SW480 (cell line): ENCODE measurements at regions not wholly inside any gene's neighbourhood (a gene's known extent, or its start where the extent isn't known, plus 50 kb on each side); places are given as distances from the start of the nearest gene placed in this dataset.

Experiments used
- DNase-seq: peaks from one replicate; pipeline ENCODE4 v3.0.0-alpha.2; 2016; ENCODE audit warnings: low spot score

DNA sequence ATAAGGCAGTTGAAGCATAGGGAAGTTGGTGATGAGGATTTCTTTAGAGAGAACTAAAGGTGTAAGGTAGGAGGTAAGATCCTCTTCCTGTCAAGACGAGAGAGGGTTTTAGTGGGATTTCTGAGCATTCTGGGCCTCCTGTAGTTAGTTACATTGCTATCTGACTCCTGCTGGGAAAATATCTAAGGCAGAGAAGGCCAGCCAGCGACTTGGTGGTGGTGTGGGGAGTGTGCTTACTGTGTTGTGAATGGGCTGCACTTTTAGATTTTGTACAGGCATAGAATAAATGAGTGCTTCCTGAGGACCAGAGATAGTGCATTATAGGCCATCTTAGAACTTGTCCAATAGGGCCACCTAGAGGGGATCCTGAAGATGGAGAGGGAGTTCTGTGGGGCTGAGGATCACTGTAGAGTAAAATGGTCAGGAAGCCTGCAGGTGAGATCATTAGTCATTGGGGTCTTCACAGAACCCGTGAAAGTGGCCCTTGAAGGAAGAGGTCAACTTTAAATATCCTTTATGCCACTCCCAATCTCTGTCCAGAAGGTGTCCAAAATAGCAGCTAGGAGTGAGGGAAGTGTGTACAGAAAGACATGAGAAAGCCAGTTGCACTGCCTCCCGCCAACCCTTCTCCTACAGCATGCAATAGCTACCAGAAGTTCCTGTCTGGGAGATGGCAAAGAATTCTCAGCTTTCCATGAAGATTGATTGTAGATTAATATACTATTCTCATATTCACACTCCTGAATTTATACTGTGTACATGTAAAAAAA, 266.6 kb downstream of the POLR1F start:
- peak; percentile 63 for DNase-seq

DNA sequence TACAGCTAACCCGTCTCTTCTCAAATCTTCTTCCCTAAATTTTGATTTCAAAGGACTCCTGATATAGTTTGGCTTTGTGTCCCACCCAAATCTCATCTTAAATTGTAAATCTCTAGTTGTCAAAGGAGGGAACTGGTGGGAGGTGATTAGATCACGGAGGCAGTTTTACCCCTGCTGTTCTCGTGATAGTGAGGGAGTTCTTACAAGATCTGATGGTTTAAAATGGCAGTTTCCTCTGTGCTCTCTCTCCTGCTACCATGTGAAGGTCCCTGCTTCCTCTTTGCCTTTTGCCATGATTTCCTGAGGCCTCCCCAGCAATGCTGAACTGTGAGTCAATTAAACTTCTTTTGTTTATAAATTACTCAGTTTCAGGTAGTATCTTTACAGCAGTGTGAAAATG, 269.3 kb downstream of the POLR1F start:
- no peak for DNase-seq

DNA sequence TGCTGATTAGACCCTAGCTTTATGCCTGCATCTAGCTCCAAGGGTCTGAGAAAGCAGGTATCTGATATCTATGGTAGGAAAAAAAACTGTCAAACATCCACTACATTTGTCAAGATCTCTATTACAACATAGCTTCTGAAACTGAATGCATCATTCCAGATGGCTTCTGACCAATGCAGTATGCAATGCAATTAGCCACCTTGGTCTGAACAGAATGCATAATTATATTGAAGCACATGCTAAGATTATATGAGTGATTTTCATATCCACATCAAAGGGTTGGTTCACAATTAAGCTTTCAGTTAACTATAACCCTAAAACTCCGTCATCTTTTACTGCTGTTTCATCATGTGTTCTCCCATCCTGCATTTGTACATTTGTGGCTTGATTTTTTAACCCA, 271.4 kb downstream of the POLR1F start:
- peak; percentile 81 for DNase-seq

DNA sequence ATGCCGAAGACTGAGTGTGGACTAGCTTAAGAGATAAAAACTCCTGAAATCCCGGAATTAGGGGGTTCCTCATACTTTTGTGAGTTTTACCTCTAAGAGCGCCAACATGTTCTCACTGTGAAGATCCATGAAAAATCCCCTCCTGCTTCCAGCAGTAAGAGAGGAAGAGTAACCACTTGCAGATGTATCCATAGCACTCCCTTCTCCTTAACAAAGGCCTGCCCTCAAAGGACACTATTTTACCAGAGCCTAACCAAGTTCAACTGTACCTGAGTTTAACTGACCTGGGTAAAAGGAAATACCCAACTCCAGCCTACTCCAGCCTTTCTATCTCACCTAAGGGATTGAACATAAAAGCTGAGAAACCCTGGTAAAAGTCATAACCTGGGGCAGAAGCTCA, 280.9 kb downstream of the POLR1F start:
- no peak for DNase-seq

DNA sequence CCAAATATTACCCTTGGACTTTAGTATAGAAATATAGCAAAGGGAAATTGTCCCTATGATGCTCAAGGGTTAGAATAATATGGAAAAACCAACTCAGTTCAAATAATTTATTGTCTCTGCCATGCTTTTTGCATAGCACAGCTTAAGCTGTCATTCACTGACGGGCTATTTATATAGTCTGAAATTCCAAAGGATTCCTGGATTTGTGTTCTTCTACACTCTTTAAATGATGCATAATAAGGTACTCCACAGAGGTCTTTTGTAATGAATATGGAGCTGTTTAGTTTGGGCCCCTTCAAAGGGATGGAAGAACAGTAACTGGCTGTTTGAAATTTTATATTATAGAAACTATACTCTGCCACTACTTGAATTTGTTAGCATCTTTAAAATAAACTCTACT, 276.6 kb upstream of the FERD3L start:
- DNase-seq, result no peak

DNA sequence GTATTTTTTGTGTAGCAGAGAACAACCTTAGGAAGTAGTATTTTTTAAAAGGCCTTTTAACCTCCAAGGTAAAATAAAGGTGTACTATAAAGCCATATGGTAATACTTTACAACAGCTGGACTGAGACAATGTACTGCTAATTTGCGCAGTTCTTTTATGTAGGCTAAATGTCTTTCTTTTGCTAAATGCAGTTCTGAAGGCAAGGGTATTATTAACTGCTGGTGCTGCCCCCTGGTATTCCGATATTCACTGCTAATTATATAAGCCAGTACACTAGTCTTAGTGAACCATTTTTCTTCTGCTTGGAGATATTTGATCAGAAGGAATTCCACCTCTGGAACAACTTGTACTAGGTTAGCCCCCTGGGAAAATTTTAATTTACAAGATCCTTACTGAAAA, 272.0 kb upstream of the FERD3L start:
- no peak for DNase-seq

DNA sequence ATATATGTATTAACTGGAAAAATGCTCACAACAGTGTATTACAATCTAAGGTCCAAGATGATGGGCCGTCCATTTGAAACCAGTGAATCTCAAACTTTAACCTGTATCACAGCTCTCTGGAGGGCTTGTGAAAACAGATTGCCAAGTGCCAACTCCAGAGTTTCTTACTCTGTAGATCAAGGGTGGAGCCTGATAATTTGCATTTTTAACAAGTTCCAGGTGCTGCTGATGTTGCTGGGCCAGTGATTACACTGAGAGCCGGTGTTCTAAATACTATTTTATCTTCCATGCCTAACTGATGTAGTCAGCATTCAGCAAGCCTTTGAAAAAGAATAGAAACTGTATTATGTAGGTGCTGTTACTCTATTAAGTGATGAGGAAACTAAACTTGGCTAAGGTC, 269.9 kb upstream of the FERD3L start:
- DNase-seq, result no peak

DNA sequence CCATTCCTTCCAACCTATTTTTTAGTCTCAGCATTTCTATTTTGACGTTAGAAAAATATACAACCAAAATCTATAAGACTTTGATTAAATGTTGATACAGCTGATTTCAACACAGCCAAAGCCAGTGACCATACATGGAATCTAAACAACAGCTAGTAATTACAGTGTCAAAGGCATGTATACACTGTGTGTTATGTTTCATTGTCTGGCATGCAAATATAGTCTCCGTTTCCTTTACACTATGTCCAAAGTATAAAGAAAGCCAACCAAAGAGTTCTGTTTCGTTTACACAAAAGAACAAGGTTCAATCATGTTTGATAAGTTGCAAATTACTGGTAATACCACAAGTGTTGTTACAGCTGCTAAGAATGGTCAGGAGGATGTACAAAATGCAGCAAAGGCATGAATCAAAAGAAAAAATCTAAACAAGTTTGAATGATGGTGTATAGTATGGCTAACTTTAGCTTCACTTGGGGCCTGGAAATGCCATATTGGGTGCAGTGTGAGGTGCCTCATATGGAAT, 268.3 kb upstream of the FERD3L start:
- no peak for DNase-seq

DNA sequence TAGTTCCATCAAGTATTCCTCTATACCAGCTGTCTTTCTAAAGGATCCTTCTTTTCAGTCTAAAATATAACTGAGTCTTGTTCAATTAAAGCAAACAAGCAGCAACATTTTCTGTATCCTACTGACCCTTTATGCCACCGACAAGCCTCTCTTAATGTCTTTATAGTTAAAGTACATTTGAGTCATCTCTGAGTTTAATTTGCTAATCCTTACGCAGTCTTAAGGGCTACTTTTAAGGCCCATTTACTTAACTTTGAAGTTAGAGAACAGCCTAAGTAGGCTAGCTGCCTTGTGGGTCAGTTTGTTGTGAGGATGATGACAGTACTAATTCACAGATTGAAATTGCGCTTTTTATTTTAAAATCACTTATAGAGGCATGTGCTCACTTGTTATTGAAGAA, 265.5 kb upstream of the FERD3L start:
- no peak for DNase-seq

DNA sequence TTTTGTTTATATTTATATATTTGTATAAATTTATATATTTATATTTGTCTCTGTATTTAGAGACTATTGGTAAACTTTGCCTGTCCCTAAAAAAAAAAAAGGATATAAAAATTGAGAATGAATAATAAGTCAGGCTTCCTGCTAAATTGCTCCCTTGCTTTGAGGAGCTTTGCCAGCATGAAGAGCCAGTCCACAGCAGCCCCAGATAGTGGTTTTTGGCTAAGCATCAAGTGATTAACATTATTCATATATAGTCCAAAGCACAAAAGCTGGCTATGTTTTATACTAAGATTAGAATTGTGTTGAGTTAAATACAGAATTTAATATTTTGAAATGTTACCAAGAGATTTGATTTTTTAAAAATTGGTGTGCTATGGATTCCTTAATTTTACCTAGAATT, 264.9 kb upstream of the FERD3L start:
- no peak for DNase-seq

DNA sequence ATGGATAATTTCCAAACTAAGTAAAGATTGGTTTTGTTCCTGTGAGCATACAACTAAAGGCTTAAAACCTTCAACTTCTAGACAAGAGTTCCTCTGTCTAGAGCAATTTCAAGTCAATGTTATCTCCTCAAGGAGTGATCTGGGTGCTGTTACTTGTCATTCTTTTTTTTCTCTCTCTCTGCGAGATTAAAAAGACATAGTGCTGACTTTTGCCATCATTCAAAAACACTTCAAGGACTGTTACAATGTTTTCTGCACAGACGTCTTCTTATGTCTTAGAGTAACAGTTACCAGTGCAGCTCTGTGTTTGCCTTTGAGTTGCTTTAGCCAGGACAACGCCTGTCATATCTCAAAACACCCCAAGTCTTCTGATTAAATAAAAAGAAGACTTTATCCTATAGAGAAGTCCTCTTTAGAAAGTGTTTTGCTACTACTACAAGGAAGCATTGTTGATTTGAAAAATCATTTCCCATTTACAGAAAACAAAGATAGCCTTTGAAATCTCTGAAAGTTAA, 263.5 kb upstream of the FERD3L start:
- no peak for DNase-seq

DNA sequence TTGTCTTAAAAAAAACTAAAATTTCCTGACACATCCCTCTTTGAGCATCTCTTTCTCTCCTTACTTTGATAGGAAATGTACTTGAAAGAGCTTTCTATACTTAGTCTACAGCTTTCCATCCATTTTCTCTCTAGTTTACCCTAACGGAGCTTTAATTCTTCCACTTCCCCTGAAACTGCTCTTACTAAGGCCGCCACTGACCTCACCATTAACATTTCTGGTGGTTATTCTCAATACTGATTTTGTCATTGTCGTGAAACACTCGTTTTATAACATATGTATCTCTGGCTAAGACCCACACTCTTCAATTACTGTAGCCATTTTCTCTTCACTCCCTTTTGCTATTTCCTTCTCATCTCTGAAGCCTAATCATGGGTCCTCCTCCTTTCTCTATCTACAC, 262.0 kb upstream of the FERD3L start:
- DNase-seq, result no peak

DNA sequence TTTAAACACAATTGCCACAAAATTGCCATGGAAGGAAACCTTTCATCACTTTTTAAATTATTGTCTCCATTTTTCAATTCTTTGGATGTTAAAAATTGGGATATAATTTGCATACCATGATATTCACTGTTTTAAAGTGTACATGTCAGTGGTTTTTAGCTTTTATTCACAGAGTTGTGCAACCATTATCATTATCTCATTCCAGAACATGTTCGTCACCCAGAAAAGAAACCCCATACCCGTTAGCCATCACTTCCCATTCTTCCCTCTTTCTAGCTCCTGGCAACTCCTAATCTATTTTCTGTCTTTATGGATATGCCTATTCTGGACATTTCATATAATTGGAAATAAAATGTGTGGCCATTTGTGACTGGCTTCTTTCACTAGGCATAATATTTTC, 260.3 kb upstream of the FERD3L start:
- DNase-seq, result no peak

DNA sequence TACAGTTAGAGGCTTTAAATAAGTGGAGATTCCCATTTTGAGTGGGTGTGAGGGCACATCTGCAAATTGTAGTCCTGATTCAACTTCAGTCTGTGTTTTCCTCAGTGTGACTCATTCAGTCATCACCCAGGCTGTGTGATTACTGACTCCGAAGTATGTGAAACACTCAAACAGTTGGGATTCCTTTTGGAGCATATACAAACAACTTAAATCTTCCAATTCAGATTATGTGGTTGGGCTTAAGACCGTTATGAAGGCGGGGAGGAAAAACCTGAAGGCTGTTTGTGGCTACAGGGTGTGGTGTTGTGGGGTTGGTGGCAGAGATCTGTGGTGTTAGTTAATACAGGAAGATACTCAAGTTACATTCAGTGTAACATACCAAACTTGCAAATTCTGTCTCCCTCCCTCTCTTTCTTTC, 259.7 kb upstream of the FERD3L start:
- DNase-seq, result peak; percentile 88

DNA sequence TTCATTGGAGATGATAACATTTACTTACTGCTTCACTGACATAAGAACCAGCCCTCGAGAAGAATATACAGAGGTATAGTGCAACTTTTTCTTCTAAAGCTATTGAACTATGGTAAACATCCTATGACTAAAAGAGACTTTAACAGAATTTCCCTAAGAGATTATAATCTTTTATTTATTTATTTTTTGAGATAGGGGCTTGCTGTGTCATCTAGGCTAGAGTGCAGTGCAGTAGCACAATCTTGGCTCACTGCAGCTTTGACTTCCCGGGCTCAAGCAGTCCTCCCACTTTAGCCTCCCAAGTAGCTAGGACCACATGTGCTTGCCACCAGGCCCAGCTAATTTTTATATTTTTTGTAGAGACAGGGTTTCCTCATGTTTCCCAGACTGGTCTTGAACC, 258.5 kb upstream of the FERD3L start:
- DNase-seq, result no peak

DNA sequence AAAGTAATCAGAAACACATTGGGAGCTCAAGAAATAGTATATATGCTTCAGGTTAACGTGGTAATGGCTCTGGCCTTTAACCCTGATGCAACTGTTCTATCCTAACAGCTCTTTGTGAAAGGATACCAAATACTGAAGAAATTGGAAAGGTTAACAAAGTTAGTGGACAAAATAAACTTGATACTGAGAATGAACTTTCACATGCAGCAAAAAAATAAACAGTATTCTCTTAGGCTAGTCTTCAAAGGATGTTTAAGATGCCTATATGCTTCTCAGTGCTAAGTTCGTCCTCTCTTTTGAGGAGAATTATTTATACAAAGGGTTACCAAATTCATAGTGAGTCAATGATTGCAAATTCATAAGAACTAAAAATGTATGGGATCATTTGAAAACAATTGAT, 256.2 kb upstream of the FERD3L start:
- no peak for DNase-seq

DNA sequence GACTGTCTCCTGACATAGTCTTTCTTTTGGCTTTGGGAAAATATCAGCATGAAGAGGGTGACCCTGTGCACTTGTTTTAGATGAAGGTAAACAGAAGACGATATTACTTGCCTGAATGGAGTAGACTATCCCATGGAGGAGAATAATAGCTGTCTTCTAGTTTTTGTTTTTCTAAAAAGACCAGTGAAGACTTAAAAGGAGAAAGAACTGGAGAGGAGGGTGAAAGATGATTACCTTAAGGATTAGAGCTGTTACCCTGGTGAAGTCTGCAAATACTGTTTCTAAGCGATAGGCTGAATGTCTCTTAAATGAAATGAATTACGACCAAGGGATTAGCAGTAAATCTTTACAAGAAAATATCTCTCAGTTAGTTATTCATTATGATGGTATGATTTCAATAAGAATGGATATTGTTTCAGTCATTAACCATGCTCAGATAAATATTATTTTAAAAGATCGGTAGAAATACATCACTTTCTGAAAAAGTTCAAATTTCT, 255.6 kb upstream of the FERD3L start:
- DNase-seq, result no peak

DNA sequence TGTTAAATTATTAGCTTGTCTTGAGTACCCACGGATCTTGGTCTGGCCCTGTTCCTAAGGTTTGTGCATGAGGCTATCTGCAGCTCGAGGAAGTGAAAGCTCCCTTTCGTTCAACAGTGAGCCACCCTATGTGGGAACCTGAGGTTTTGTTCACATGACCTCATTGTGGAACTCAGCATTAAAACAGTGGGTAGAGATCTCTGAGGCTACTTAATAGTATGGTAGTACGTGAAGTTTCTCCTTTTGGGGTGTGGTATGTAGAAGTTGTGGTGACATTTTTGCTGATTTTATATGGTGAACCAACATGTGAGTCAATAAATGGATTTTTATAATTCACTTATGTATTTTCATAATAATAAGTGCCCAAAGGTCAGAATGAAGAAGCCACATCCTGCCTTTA, 252.7 kb upstream of the FERD3L start:
- DNase-seq, result peak; percentile 12

DNA sequence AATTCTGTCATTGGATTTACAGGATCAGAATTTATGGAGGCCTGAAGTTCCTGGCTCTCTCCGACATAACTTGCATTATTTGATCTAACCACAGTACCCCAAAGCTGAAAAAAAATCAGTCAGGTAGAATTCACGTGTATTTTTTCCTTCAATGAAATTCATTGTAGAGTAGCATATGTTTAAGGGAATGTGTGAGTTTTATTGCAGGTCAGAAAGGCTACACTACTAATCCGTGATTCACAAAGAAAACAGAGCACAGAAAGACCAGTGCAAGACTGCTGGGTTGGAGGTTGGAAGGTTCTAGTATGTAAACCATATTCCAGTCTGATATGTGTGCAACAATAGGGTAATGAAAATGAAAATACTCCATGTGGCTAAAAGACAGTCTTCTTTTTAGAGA, 247.0 kb upstream of the FERD3L start:
- peak; percentile 60 for DNase-seq

DNA sequence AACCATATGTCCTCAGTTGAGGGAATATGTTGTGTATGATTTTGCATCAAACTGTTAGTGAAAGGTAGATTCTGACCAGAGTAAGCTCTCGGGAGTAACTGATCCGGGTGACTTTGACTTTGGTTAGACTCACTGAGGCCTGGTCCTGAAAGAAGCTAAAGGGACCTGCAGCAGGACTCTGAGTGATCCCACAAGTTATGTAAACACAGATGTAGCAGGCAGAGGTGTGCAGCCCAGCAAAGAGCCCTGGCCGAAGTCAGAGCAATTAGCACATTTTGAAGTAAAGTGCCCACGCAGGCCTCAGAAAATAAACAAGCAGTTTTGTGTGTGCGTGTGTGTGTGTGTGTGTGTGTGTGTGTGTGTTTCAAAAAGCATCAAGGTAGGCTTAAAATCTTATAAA, 245.6 kb upstream of the FERD3L start:
- DNase-seq, result peak; percentile 26

DNA sequence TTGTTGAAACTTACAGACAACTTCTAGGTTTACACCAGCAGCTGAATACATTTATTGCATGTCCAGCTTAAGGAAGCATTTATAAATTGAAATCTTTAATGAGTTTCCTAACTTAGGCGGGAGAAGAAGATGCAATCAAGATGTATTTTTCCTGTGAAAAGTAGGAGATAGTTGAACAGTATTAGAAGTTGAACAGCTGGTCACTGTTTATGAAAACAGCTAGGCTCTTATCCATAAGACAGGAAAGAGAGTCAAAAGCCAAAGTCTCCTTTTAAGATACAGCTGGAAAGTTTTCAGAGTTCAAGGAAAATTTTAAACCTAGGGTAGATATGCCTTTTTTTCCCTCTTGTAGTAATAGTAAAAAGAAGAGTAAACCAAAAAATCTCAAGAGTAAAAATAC, 236.1 kb upstream of the FERD3L start:
- DNase-seq, result no peak

DNA sequence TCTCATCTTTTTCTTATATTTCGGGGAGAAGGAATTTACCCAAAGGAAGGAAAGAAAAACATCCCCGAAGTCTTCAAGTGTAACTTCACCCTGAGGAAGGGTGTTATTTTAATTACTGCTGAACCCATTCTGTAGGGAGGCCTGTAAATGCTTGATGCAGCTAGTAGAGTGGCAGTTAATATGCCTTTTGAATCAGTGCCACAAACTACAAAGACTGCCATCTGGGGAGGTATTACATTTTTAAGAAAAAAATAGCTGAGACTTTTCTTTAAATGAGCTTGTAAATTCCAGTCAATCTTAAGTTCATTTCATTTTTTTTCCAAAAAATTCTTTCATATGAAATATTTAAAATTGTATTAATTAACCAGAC, 233.1 kb upstream of the FERD3L start:
- DNase-seq, result no peak

DNA sequence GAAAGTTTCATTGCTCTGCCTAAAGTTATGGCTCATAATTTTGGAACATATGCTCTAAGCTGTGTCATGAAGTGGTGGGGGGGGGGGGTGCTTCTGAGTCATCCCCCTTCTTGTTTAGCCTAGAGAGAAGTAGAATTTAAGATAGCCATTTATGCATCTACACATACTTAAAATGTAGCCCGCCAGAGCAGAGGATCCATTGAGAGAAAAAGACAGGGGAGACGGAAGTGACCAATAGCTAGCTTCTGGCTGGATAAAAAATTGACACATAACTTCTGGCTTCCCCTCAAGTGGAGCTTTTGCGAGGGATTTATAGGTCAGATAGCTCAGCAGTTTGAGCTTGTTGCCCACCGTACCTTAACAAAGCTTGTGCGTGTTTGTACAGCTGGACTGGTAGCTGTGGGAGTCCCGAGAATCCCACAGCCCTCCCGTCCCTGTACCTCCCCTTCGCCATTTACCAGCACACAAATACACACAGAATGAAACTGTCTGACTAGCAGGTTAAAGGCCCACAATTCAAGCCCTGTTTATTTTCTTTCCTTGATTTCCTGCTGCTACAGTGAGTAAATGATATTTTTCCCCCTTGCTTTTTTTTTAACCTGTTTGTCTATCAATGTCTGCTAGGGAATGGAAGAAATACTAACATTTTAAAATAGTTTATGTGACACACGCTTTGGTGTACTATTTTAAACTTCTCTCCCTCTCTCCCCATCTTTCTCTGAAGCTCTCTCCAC, 232.6 kb upstream of the FERD3L start:
- no peak for DNase-seq
